Hepatocyte (in vitro differentiated cells): ENCODE measurements at regions not wholly inside any gene's neighbourhood (a gene's known extent, or its start where the extent isn't known, plus 50 kb on each side); places are given as distances from the start of the nearest gene placed in this dataset.

ENCODE experiments used
- CTCF ChIP-seq: fragments of 200-600 bp; sonication (generic); IDR thresholded peaks from 2 replicates; pipeline ENCODE4 v1.5.1; 2016; ENCODE audit warnings: antibody characterized with exemption, mild to moderate bottlenecking; ENCODE audit not compliant: poor library complexity
- EZH2 ChIP-seq: fragments of 200-600 bp; sonication (generic); IDR thresholded peaks from 2 replicates; pipeline ENCODE4 v1.6.1; 2016; ENCODE audit warnings: antibody characterized with exemption, mild to moderate bottlenecking, borderline replicate concordance

GRCh38 chr11:97751405-97751804 lies 1269.3 kb upstream of the CNTN5 start:
- TF ChIP-seq CTCF (no peak), EZH2 (no peak)
